ENCODE measurements at regions not wholly inside any gene's neighbourhood (a gene's known extent, or its start where the extent isn't known, plus 50 kb on each side); places are given as distances from the start of the nearest gene placed in this dataset.
A peak's percentile ranks its signal among the peaks of the same experiment; 100 is the strongest.
"Not testable (repeated sequence)": the region's sequence is repeated elsewhere in the genome, so short reads cannot be mapped to it uniquely, and the experiment has no call there.

DNA sequence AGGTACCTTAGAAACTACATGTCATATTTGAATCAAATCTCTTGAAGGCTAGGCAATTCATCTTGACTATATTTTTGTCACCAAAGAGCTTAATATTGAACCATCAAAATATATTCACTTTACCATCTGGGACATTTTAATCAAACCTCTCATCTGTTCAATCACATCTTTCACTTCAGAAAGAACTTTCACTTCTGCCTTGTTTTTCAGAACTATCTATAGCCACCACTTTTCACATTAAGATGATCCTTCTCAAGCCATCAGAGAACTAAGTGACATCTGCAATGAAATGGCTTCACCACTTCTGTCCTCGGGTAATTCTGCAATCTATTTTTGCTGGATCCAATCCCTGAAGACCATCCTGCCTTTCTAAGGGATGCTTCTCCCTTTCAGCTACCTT is 57.8 kb downstream of the OR2B2 start:
- no peak for DNase-seq

DNA sequence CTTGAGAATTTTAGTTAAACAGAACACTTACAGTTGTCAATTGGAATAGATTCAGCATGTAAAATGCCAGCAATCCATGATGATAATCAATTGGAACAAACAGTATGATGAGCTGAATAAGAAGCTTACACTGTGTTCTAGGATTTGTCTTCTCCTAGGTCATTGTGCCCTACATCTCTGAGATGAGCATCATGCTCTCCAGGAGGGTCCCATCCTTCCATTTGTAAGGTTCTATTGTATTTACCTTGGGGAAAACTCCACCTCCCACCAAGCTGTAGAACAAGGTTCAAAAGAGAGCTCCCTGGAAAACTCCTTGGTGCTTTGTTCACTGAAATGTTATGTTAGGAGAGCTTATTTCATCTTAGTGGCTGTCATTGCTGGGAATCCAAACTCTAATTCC is 60.8 kb downstream of the OR2B2 start:
- no peak for DNase-seq

DNA sequence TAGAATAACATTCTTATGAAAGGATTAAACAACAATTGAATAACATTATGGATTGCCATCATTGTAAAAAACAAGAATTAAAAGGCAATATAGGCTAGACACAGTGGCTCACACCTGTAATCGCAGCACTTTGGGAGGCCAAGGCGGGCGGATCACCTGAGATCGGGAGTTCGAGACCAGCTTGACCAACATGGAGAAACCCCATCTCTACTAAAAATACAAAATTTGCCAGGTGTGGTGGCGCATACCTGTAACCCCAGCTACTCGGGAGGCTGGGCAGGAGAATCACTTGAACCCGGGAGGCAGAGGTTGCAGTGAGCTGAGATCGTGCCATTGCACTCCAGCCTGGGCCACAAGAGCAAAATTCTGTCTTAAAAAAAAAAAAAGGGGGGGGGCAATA is 63.2 kb downstream of the OR2B2 start:
- DNase-seq: not testable (repeated sequence)

DNA sequence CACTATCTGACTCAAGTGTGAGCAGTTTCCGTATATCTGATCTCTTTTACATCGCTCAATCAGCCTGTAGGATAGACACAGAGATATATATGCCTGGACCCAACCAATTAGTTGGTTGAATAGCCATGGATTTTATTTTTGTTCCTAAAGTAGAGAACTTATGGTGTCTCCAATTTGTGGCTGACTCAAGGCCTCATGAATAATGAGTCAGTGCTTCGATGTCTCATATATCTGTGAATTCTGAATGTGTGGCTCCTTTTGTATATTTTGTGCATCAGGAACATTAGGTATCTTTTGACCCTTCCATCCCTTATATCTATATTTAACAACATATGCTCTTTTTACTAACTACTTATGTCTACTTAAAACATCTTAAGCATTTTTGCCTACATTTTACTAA is 64.5 kb downstream of the OR2B2 start:
- no peak for DNase-seq

DNA sequence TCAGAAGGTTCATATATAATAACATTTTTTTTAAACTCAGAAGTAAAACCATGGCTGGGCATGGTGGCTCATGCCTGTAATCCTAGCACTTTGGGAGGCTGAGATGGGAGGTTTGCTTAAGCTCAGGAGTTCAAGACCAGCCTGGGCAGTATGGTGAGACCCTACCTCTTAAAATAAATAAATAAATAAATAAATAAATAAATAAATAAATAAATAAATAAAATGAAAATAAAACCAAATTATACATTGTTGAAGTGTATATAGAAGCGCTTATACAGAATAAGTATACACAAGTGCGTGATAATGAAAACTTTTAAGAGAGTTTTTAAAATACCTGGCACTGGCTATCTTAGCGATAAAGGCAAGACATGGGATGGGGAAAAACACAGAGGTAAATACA is 71.6 kb downstream of the OR2B2 start:
- DNase-seq: no peak

GRCh38 chr6:27839626-27840475 is 72.3 kb downstream of the OR2B2 start:
- DNase-seq: peak in 1 of 2 donors; percentile 25

GRCh38 chr6:27838945-27839625 is 73.1 kb downstream of the OR2B2 start:
- no peak for DNase-seq

GRCh38 chr6:27838058-27838944 is 73.9 kb downstream of the OR2B2 start:
- peak; percentile 92 to 98 for DNase-seq

- no peak for DNase-seq
These were observed 74.6 kb downstream of the OR2B2 start for GRCh38 chr6:27837625-27838057.

- peak; percentile 58 to 78 for DNase-seq
These were observed 75.2 kb downstream of the OR2B2 start for GRCh38 chr6:27836783-27837624.

GRCh38 chr6:27836141-27836782 is 75.9 kb downstream of the OR2B2 start:
- DNase-seq: no peak

- no peak for DNase-seq
These were observed 77.2 kb downstream of the OR2B2 start for GRCh38 chr6:27834879-27835549.

DNA sequence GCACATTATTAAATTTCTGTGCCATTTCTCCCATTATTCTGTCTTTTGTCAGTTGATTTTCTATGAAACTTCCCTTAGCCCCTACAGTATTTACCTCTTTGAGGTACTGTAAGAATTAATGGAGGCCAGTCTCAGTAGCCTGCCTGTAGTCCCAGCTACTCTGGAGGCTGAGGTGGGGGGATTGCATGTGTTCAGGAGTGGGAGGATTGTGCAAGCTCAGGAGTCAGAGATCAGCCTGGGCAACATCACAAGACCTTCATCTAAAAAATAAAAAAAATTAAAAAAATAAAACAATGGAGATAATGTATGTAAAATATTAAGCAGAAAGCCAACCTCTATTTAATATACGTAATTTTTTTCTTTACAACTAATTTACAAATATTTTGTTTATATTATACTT is 77.8 kb downstream of the OR2B2 start:
- no peak for DNase-seq

GRCh38 chr6:27831434-27832081 is 80.6 kb downstream of the OR2B2 start:
- peak; percentile 92 to 93 for DNase-seq

GRCh38 chr6:27830600-27831433 is 81.4 kb downstream of the OR2B2 start:
- DNase-seq: peak; percentile 46 to 67

- no peak for DNase-seq
These were observed 82.0 kb downstream of the OR2B2 start for GRCh38 chr6:27830212-27830599.

DNA sequence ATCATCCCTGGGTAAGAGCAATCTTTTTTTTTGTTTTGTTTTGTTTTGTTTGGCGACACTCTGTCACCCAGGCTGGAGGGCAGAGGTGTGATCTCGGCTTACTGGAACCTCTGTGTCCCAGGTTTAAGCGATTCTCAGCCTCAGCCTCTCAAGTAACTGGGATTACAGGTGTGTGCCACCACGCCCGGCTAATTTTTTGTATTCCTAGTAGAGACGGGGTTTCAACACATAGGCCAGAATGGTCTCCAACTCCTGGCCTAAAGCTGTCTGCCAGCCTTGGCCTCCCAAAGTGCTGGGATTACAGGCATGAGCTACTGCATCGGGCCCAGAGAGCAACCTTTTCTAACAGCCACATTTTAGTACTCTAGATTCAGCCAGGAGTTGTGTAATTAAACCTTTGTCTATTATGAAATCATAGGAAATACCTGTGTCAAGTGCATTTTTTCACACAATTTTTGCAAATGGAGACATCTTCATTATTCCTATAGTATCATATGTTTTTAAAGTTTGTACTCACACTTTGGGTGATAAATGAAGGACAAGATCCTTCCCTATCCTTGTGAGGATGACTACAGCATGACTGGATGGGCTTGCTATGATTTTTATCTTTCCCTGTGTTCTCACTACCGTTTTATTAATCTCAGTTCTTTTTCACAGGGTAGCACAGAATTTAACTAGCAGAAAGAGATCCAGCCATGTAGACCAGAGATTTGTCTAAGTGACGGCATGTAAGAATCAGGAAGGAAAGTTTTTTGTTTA is 82.6 kb downstream of the OR2B2 start:
- no peak for DNase-seq

GRCh38 chr6:27827477-27827876 is 84.7 kb downstream of the OR2B2 start:
- not testable (repeated sequence) for DNase-seq

- not testable (repeated sequence) for DNase-seq
These were observed 85.6 kb downstream of the OR2B2 start for GRCh38 chr6:27826612-27826985.

Data from CD4-positive, alpha-beta T cell treated with Interleukin-4 for 1 hour (primary cell).